Body of pancreas (tissue), 4 donors: ENCODE measurements at regions not wholly inside any gene's neighbourhood (a gene's known extent, or its start where the extent isn't known, plus 50 kb on each side); places are given as distances from the start of the nearest gene placed in this dataset.

Experiments
- CTCF ChIP-seq, 7 experiments: fragments of 450-650 bp in 4 of 7; fragments of 200-600 bp in 3 of 7; sonication (generic) in 3 of 7; IDR thresholded peaks; one replicate each; pipeline ENCODE4 v1.5.1; 2016 to 2019; ENCODE audit warnings: antibody characterized with exemption in 7 of 7
- POLR2A ChIP-seq, 3 donors: fragments of 450-650 bp; IDR thresholded peaks; one replicate each; pipeline ENCODE4 v1.6.1; 2016; ENCODE audit warnings: antibody characterized with exemption in 3 of 3, mild to moderate bottlenecking in 2 of 3

DNA sequence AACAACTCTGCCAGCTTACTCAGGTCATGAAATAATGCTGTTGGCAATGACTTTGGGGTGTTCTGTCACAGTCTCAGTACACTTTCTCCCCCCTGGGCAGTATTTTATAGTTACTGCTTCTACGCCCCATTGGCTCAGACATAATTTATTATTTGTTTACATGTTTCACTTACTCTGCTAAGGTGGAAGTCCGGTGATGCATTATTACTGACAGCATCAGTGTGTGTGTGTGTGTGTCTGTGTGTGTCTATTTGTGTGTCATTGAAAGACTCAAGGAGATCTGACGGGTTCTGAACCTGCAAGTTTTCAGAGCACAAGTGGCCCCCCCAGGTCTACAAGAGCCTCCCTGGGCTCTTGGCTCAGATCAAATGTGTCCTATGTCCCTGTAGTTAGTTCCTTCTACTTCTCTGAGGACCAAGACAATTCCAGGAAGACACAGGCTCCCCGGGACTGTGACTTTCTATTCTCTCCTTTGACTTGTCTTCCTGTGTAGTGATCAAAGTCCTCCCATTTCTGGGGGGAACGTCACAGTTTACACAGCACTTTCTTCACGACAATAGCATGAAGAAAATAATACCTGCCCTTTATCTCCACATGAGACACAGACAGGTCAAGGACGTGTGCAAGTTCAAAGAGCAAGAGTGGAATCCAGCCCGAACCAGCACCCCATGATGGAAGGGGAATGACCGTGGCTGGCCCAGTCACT is 283.7 kb upstream of the GATB start:
- TF ChIP-seq CTCF (IDR thresholded peaks at IDR 0.05) (no peak), POLR2A (IDR thresholded peaks at IDR 0.05) (no peak)
